NCI-H146 (cell line): ENCODE measurements at regions not wholly inside any gene's neighbourhood (a gene's known extent, or its start where the extent isn't known, plus 50 kb on each side); places are given as distances from the start of the nearest gene placed in this dataset.

Experiments
- DNase-seq: peaks from one replicate; lab custom pipeline; 2025; lab: John Stamatoyannopoulos, UW

GRCh38 chr15:39153058-39153714 lies 427.7 kb upstream of the THBS1 start:
- DNase-seq: no peak

- DNase-seq: no peak
Observed at GRCh38 chr15:39153716-39154115, 427.2 kb upstream of the THBS1 start.

- no peak for DNase-seq
Observed at GRCh38 chr15:39154227-39154638, 426.6 kb upstream of the THBS1 start.

GRCh38 chr15:39154776-39155175 lies 426.1 kb upstream of the THBS1 start:
- no peak for DNase-seq

GRCh38 chr15:39156166-39156565 lies 424.7 kb upstream of the THBS1 start:
- no peak for DNase-seq

GRCh38 chr15:39156646-39157250 lies 424.1 kb upstream of the THBS1 start:
- no peak for DNase-seq

- peak; percentile 13 for DNase-seq
Observed at GRCh38 chr15:39157882-39158281, 423.0 kb upstream of the THBS1 start.

- no peak for DNase-seq
Observed at GRCh38 chr15:39159833-39160232, 421.0 kb upstream of the THBS1 start.

GRCh38 chr15:39161096-39161495 lies 419.8 kb upstream of the THBS1 start:
- DNase-seq: no peak

GRCh38 chr15:39165020-39165706 lies 415.7 kb upstream of the THBS1 start:
- DNase-seq: no peak

GRCh38 chr15:39167164-39168058 lies 413.5 kb upstream of the THBS1 start:
- DNase-seq: no peak

GRCh38 chr15:39171944-39172368 lies 408.9 kb upstream of the THBS1 start:
- peak; percentile 70 for DNase-seq

GRCh38 chr15:39172380-39173281 lies 408.2 kb upstream of the THBS1 start:
- peak; percentile 12 for DNase-seq

- no peak for DNase-seq
Observed at GRCh38 chr15:39173426-39173825, 407.5 kb upstream of the THBS1 start.

- no peak for DNase-seq
Observed at GRCh38 chr15:39174332-39174731, 406.5 kb upstream of the THBS1 start.

- DNase-seq: no peak
Observed at GRCh38 chr15:39176030-39176429, 404.8 kb upstream of the THBS1 start.

- DNase-seq: no peak
Observed at GRCh38 chr15:39177561-39177960, 403.3 kb upstream of the THBS1 start.

GRCh38 chr15:39180030-39180429 lies 400.8 kb upstream of the THBS1 start:
- DNase-seq: no peak

GRCh38 chr15:39180483-39180933 lies 400.4 kb upstream of the THBS1 start:
- no peak for DNase-seq

GRCh38 chr15:39181056-39181747 lies 399.7 kb upstream of the THBS1 start:
- DNase-seq: no peak

- DNase-seq: no peak
Observed at GRCh38 chr15:39181940-39182339, 398.9 kb upstream of the THBS1 start.
